DMS 273 treated with DMSO at 0.1 percent for 48 hours (cell line): ENCODE measurements at regions not wholly inside any gene's neighbourhood (a gene's known extent, or its start where the extent isn't known, plus 50 kb on each side); places are given as distances from the start of the nearest gene placed in this dataset.
"Not testable (repeated sequence)": the region's sequence is repeated elsewhere in the genome, so short reads cannot be mapped to it uniquely, and the experiment has no call there.

Experiments
- DNase-seq: peaks from one replicate; lab custom pipeline; 2025; lab: John Stamatoyannopoulos, UW

DNA sequence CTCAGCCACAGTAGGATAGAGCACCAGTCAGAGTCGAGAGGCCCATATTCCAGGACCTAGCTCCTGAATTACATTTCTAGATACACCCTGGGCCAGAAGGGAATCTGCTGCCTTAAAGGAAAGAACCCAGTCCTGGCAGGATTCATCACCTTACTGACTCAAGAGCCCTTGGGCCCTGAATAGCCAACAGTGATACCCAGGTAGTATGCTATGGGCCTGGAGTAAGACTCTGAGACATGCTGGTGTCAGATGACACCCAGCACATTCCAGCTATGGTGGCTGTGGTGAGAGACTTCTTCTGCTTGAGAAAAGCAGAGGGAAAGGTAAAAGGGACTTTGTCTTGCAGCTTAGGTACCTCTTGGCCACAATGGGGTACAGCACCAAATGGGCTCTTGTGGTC lies 192.5 kb downstream of the MSX2 start:
- not testable (repeated sequence) for DNase-seq

DNA sequence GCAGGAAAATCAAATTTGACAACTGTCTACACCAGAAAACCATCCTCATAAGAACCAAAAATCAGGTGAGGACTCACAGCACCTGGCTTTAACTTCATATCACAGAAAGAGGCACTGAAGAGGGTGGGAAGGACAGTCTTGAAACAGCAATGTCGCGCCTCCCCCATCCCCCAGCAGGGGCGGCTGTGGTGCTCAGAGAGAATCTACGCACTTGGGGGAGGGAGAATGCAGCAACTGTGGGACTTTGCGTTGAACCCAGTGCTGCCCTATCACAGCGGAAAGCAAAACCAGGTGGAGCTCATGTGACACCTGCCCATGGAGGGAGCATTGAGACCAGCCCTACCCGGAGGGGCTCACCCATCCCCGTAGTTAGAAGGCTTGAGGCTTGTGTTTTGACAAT lies 191.8 kb downstream of the MSX2 start:
- no peak for DNase-seq

DNA sequence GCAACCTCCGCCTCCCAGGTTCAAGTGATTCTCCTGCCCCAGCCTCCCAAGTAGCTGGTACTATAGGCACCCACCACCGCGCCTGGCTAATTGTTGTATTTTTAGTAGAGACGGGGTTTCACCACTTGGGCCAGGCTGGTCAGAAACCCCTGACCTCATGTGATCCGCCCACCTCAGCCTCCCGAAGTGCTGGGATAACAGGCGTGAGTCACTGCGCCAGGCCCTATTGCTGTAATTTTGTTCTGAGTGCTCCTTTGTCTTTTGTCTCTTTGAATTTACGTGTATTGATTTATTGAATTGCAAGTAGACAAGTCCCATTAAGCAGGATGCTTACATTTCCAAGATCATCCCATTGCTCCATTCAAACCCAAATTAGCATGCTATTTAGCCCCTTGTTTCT lies 186.7 kb downstream of the MSX2 start:
- no peak for DNase-seq

DNA sequence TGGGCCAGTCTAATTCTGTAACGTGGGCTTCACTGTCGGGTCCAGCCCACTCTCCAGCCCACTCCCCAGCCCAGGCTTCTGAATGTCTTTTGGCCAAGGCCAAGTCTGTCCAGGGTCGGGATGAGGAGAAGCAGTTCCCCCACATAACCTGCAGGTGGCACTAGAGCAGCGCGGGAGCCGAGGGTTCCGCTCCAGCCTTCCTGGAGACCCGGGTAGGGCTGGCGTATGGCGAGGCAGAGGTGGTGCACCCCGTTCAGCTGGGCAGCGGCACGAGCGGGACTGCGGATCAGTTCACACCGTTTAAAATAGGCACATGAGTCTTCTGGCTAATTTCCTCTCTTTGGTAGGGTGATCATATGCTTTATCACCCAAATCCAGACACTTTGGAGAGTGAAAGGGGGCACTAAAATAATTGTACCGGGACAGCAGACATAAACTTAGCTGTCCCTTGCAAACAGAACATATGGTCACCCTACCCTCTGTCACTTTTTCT lies 185.9 kb downstream of the MSX2 start:
- DNase-seq, result peak; percentile 26

DNA sequence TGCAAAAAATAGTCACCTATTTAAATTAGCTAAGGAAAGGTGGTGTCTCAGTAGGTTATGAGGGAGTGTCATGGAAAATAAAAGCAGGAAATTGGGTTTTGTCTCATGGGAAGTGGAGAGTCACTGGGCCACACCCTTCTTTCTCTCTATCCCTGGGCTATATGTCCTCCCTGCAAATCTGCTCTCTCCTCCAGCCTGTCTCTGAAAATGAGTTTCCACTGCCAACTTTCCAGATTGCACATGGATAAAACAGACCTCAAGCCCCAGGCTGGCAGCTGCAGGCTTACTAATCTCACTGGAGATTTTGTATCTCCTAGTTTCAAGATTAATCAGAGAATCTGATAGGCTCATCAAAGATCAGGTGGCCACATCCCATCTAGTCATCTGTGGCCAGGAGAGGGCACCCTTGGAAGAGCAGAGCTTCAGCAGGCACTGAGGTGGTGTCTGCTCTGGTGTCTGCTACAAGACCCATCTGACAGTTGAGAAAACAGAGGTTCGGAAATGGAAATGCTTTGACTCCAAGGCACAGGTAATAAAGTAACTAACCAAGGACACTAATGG lies 178.9 kb downstream of the MSX2 start:
- no peak for DNase-seq

DNA sequence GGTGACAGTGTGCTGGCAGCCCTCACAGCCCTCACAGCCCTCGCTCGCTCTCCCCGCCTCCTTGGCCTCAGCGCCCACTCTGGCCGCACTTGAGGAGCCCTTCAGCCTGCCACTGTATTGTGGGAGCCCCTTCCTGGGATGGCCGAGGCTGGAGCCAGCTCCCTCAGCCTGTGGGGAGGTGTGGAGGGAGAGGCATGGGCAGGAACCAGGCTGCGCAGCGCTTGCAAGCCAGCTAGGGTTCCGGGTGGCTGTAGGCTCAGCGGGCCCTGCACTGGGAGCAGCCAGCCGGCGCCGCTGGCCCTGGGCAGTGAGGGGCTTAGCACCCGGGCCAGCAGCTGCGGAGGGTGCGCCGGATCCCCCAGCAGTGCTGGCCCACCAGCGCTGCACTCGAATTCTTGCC lies 177.0 kb downstream of the MSX2 start:
- DNase-seq, result no peak

DNA sequence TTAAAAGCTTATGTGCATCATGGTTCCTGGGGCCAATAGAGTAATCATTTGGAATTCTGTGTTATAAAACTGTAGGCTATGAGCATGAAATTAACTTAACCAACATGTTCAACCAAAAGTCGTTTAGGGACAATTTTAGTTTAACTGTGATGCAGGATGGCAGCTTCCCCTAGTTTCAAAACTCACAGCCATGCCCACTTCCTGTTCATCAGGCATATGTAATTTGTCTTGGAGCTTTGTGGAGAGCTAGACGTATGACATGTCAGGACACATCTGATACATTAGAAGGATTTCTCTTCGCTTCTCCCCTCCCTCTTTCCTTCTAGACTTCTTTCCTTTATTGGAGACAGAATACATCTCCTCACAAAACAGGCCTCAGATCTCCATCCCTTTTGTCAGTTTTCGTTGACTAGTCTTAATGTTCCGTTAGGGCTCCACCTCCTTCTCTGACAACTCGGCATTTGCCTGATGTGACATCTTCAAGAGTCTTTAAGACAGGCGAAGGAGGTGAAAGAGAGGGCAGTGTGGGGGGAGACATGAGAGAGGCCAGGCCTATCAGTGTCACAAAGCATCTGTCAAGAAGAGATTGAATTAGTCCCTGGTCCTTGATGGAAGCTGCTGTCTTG lies 176.0 kb downstream of the MSX2 start:
- no peak for DNase-seq

DNA sequence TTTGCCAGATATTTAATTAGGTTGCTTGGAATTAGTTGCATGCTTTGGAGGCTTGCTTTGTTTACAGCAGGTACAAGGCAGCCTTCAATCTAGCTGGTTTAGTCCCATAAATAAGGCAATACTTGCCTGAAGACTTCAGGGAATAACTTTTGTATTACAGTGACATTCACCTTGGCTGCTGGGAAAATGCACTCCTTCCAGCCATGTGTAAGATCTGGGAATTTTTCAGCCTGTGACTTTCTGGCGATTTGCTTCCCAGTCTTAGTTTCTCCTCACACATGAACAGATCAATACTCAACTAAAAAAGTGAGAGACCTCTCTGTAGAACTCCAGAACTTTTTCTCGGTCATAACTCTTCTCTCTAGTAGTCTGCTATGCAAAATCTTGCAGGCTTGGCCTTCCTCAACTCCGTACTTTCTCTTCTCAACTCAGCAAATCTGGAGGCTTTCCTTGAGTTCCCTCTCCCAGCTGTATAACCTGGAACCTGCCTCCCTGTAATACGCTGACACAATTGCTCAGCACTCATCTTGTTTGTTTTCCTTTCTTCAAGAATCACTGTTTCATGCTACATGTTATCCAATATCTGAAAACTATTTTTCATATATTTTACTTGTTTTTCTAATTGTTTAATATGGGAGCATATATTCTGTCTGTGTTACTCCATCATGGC lies 173.0 kb downstream of the MSX2 start:
- no peak for DNase-seq

DNA sequence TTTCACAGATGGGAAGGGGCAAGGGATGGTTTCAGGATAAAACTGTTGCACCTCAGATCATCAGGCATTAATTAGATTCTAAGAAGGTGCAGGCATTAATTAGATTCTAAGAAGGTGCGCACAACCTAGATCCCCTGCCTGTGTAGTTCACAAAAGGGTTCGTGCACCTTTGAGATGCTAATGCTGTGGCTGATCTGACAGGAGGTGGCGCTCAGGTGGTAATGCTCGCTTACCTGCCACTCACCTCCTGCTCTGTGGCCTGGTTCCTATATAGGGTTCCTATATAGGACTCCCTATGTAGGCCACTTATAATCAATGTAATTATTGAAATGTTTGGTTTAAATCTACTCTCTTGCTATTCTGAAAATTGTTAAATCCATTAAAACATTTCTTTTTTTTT lies 171.0 kb downstream of the MSX2 start:
- DNase-seq, result no peak

DNA sequence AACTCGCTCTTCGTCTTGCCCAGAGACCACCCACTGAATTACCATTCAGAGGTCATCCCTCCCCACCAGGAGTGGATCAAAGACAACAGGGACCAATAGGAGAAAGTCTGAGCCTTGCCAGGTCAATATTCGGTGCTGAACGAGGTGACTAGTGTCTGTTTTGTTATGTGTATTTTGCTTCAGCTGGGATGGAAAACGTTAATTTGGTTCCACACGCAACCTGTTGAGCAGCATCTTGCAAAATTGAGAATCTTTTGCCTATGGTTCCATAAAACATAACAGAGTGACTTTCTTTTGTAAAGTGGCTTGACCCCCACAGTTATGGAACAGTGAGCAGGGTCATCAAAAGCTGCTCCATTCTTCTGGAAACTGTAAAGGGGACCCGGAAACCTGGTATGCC lies 168.4 kb downstream of the MSX2 start:
- DNase-seq, result no peak

DNA sequence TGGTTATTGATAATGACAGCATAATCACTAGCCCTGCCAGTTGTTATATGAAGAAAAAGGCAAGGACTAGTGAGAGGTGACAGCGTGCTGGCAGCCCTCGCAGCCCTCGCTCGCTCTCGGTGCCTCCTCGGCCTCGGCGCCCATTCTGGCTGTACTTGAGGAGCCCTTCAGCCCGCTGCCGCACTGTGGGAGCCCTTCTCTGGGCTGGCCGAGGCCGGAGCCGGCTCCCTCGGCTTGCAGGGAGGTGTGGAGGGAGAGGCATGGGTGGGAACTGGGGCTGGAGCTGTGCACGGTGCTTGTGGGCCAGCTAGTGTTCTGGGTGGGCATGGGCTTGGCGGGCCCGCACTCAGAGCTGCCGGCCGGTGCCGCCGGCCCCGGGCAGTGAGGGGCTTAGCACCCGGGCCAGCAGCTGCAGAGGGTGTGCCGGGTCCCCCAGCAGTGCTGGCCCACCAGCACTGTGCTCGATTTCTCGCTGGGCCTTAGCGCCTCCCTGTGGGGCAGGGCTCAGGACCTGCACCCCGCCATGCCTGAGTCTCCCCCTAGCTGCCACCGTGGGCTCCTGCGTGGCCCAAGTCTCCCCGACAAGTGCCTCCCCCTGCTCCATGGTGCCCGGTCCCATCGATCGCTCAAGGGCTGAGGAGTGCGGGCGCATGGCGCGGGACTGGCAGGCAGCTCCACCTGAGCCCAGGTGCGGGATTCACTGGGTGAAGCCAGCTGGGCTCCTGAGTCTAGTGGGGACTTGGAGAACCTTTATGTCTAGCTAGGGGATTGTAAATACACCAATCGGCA lies 156.2 kb downstream of the MSX2 start:
- DNase-seq, result not testable (repeated sequence)

DNA sequence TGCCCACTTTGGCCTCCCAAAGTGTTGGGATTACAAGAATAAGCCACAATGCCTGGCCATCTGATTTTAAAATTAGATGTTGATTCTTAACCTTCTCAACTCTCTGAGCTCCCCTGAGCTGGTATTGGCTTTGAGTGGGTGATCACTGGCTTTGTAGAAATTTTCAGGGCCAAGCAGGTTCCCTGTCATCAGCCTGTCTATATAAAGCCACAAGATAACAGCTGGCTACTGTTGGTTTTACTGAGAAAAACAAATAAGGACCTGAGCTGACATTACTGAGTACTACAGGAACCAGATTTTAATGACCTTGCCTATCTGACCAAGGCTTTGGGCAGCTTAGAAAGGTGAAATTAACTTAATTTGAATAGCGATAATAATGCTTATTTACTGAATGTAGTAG lies 153.6 kb downstream of the MSX2 start:
- no peak for DNase-seq

DNA sequence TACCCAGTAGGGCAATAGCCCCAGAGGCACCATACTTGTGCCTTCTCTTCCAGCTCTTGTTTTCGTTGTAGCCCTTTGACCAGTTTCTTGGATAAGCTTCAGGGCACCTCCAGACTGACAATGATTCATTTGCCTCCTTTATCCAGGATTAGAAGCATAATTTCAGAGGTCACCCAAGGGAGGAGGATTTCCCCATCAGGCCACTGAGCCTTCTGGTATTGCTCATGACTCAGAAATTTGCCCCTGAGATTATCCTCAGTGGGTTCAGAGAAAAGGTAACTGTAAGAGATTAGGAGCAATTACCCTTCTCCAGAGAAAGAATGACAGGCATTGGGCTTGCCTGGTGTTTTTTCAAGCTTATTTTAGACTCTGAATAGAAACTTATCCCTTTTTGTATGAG lies 147.9 kb downstream of the MSX2 start:
- DNase-seq, result no peak

DNA sequence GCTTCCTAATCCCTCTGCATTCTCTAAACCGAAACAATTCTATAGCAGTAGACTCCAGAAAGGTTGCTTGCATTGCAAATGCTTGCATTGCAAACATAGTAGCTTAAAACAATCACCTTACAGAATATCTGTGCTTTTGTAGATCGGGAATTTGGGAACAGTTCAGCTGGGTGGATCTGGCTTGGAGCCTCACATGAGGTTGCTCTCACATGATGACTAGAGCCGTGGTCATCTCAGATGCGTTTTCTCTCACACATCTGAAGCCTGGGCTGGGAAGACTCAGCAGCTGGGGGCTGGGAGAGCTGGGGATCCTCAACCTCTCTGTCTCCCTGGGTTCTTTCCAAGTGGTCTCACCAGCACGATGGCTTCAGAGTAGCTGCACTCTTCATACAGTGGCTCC lies 127.8 kb downstream of the MSX2 start:
- no peak for DNase-seq

DNA sequence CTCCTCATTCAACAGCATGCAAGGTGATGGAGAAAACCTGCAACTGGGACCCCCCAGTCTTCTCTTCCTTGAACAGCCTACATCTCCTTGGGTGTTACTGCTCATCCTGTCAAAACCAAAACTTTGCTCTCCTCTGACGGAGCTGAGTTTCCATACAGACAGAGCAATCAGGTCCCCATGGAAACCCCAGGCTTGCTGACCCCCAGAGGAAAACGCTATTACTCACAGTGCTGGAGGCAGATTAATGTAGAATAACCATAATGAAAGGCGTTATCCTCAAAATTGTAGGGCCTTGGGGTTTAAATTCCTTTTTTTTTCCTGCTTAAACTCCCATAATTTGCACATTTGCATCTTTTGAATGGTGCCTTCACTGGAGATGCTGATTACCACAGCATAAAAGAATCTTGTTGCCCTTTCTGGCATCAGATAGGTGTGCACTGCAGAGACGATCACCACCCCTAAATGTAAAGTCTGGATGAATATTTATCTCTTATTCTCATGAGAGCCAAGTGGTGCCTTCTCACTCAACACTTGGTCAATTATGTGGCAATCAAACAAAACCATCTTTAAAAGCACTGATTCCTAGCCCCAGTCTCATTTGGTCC lies 126.3 kb downstream of the MSX2 start:
- no peak for DNase-seq

DNA sequence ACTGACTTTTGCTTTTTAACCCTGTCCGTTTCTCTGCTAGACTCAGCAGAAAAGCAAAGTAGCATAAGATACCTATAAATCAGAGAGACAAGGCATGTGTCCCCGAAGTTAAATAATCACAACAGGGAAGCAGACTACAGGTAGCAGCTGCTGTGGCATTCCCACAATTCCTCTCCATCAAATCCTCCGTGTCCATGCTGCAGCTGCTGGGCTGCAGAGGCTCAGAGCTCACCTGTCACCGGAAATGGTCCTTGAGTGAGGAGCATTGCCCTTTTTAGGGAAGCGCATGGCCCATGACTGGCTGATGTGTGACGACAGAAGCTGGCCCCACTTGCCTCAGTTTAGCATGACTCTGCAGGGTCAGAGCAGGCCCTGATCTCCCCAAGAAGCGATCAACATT lies 125.0 kb downstream of the MSX2 start:
- no peak for DNase-seq

DNA sequence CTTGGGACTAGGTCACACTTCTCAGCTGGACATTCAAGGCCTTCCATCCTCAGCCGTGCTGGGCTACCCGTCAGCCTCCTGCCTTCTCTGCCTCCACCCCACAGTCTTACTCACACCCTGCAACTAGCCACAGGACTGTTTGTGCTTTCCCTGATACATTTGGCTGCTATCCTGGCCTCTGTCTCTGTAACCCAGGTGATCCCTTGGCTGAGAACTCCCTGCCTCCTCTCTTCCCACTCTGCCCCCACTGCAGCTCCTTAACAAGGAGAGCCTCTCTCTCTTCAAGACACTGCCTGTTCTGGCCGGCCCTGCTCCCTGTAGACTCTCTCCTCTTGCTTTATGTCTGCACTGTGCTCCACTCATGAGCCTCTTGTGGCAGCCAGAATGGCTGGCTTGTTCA lies 120.6 kb downstream of the MSX2 start:
- DNase-seq, result no peak

DNA sequence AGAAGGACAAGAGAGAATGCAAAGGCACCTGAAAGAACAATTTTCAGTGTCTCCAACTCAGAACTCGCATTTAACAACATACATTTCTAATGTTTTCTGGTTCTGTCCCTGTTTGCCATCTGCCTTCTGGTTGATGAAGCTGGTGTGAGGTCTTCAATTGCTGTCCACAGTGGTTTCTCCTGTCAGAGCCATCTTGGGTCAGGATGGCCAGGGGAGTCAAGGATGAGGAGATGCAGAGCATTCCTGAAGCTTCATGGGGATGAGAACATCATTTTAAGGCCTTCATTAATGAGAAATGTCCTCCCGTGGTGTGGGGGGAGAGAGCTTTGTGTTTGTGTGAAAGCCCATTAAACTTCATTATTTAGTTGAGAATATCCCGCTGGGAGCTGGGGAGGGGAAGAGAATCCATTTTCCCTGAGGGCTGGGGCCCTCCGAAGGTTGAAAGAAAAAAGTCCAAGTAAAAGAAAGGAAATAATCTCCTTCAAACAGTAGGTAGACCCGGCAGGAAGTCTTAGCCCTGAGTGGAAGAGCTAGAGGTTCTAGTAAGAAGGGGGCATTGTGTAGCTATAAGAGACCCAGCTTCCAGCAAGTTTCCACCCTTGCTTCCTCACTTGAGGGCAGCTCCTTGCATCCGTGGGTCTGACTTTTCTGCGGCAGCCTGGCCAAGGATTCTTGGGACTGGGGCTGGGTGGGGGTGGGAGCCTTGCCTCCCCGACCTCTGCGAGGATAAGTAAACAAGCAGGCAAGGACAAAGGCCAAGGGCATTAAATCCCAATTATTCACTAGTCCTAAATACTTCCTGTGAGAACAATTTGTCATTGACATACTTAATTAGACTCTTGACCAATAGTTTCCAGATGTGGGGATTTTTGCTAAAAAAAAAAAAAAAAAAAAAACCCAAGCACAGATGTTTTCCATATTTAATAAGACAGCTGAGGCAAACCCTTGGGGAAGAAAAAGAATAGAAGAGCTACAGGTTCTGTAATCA lies 119.2 kb downstream of the MSX2 start:
- DNase-seq, result no peak

DNA sequence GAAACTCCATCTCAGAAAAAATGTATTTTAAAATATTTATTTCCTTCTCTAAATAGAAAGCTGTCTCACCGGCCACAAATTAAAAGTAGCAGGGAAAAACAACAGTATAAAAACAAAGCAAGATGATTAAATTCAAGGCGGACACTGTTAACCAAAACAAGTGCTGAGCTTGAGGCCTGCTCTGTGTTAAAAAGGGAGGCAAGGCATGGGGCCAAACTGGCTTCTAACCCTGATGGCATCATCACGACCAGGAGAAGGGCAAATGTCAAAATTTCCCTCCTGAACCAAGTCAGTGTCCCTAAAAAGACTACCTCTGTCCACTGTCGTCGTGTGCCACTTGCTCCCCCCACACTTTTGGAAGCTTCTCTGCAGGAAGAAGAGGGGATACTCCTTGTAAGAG lies 116.1 kb downstream of the MSX2 start:
- DNase-seq, result no peak

DNA sequence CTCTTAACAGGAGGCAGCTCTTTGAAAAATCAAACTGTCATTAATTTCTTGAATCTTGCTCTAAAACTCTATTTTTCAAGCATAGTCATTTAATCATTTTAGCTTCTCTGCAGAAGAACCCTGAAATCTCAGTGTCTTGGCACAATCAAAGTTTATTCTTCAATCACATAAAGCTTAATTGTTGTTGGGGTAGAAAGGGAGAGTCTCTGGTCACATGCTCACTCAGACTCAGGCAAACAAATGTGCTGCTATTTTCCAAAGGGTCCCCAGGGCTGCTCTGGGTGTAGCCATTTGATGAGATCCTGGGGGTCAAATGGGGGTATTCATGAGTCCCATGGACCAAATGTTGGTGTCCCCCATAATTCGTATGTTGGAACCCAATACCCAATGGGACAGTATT lies 114.8 kb downstream of the MSX2 start:
- DNase-seq, result no peak
